Testis (tissue), 2 donors: ENCODE measurements at regions not wholly inside any gene's neighbourhood (a gene's known extent, or its start where the extent isn't known, plus 50 kb on each side); places are given as distances from the start of the nearest gene placed in this dataset.

Experiments used
- POLR2A ChIP-seq: fragments of 450-650 bp; IDR thresholded peaks from one replicate; pipeline ENCODE4 v1.6.1; 2017; ENCODE audit warnings: antibody characterized with exemption, mild to moderate bottlenecking, moderate library complexity
- TF ChIP-seq, protein P1 (sequence below), 3 experiments: fragments of 450-650 bp in 2 of 3; fragments of 200-600 bp in 1 of 3; sonication (generic) in 1 of 3; IDR thresholded peaks; one replicate each; pipeline ENCODE4 v1.5.1; 2016 to 2019; ENCODE audit warnings: antibody characterized with exemption in 3 of 3, mild to moderate bottlenecking in 2 of 3, moderate library complexity in 1 of 3

DNA sequence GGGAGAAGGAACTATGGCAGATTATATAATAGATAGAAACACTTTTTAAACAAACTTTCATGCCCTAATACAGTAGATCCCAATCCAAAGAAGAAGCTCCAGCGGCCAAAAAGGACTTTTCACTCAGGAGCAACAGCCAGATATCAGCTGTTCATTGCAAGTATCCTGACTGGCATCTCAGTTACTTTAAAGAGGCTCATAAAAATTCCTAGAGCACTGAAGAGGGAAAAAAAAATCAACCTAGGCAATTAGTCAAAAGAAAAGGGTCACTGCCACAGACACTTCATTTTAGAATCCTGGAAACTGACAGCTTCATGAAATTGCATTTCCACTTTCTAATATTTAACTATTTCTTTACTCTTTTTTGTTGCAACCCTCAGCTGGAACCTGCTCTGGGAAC lies 170.6 kb upstream of the SOX6 start:
- no peak for TF ChIP-seq POLR2A
- TF ChIP-seq, protein P1, sequence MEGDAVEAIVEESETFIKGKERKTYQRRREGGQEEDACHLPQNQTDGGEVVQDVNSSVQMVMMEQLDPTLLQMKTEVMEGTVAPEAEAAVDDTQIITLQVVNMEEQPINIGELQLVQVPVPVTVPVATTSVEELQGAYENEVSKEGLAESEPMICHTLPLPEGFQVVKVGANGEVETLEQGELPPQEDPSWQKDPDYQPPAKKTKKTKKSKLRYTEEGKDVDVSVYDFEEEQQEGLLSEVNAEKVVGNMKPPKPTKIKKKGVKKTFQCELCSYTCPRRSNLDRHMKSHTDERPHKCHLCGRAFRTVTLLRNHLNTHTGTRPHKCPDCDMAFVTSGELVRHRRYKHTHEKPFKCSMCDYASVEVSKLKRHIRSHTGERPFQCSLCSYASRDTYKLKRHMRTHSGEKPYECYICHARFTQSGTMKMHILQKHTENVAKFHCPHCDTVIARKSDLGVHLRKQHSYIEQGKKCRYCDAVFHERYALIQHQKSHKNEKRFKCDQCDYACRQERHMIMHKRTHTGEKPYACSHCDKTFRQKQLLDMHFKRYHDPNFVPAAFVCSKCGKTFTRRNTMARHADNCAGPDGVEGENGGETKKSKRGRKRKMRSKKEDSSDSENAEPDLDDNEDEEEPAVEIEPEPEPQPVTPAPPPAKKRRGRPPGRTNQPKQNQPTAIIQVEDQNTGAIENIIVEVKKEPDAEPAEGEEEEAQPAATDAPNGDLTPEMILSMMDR (IDR thresholded peaks at IDR 0.05), result no peak
